Middle frontal gyrus (tissue), 1 donor: ENCODE measurements at regions not wholly inside any gene's neighbourhood (a gene's known extent, or its start where the extent isn't known, plus 50 kb on each side); places are given as distances from the start of the nearest gene placed in this dataset.

Experiments
- DNase-seq: peaks from one replicate; pipeline ENCODE4 v3.0.0-alpha.2; 2015; ENCODE audit warnings: low spot score; ENCODE audit errors: extremely low spot score

DNA sequence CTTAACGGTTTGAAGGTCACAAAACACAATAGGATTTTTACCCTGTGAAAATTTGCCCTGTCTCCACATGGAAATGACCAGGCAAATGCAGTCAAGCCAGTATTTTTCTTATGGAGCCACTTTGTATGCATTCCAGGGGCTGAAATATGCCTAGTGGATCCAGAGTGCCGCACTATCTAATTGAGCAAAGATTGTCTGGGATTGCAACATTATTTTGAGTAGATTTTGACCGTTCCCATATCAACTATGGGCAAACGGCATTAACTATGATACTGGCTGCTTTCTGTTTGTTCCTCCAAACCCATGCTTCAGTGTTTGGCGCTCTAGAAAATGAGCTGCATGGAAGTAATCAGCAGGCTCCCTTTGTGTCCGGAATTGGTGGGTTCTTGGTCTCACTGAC is 223.0 kb downstream of the BTG1 start:
- DNase-seq = no peak

DNA sequence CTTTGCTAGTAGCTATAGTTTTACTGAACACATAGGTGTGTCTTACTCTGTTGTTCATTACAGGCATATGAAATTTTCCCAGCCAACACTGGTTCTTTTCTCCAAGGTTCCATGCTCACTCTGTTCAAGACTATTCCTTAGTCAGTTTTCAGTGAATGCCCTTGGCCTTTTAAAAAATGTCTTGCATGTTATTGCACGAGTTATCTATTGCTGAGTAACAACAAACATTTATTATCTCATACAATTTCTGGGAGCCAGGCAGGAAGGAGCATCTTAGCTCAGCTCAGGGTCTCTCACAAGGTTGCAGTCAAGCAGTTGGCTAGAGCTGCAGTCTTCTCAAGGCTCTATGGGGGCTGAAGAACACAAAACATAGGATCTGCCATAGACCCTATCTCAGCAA is 223.5 kb downstream of the BTG1 start:
- no peak for DNase-seq

DNA sequence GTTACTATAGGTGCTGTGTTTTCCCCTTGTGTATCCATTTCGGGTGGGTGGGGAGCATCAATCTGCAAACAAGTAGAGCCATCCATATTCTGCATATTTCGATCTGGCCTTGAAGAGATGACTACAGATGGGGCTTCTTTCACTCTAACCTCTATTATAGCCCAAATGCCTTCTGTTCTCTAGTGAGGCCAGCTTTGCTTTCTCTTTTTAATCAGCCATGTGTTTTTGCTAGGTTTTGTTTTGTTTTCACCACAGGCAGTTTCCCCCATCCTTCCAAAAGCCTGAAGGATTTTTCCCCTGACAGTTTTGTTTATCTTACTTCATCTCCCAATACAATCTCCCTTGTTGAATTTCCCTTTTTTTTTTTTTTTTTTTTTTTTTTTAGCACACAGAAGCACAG is 224.1 kb downstream of the BTG1 start:
- DNase-seq = no peak

DNA sequence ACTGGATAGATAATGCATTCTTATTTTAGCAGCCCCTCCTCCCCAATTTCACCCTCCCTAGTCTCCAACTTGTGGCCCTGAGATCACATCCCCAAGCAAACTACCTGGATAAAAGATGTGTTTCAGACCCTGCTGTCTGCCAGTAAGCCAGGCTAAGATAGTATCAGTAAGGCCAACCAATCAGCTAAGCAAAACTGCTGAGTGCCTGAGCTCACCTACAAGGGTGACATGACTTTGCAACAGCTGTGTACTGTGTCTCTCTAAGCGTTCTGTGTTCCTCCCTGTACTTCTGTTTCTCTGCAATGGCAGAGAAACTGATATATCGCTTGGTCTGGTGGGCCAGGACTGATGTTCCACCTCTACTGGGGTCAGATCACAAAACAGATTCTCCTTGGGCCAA is 224.9 kb downstream of the BTG1 start:
- DNase-seq = no peak

DNA sequence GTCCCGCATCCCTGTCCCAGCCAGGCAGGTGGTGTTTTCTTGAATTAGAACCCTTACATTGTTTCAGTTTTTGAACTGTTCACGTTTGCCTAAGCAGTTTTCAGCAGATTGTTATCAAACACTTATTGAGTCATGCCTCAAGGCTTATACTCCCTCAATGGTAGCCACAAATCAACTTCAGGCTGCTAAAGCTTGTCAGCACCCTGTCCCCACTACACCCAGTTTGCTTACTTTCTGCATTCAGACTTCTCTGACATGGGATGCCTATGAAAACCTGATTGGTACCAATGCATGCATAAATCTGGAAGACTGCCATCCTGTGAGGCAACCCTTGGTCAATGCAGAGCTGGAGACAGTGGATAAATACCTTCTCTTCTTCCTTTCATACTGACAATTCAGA is 225.4 kb downstream of the BTG1 start:
- DNase-seq = no peak

DNA sequence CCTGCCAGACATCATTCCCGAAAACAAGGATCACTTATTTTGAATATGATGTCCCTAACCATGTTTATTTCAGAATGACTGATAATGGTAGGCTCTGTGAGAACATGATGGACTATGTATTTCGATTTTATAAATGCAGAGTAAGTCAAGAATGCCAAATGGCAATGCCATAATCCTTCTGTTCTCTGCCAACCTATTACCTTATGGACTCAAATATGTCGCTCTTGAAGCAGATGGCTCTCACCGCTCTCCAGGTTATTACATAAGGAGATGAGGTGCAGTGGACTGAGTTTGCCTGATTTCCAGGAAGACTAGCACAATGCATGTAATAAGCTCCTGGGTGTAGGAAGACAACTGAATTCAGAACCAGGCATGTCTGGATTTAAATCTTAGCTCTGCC is 227.2 kb downstream of the BTG1 start:
- no peak for DNase-seq

DNA sequence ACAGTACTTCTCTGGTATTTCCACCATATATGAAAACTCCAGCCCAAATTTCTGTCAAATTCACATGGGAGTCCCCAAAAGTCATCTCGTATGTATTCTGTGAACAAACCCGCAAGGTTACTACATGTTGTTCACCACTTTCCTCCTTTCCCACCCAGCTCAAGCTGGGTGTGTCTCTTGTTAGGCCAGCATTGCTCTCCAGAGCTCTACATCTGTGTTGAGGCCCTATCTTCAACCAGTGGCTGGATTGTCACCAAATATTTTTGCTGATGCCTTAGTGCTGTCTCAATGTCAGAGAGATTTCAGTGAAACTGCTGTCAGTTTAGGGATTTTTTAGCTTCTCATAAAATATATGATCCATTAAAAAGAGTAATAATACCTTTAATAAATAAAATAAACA is 230.9 kb downstream of the BTG1 start:
- no peak for DNase-seq

DNA sequence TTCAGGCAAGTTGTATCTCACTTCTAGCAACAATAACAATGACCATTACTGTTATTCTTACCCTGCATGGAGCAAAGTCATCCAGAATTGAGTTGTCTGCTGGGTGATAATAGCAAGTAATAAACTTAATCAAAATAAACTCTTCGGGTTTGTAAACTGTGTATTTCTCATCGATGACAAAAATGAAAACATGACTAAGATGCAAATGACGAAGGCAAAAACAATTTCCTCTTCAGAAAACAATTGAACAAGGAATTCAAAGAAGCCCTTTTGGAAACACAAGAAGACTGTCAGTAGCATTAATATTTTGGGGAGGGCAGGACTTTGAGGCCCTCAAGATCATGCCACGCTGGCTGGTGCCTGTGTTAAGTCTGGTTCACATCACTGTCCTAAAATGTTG is 232.0 kb downstream of the BTG1 start:
- no peak for DNase-seq

DNA sequence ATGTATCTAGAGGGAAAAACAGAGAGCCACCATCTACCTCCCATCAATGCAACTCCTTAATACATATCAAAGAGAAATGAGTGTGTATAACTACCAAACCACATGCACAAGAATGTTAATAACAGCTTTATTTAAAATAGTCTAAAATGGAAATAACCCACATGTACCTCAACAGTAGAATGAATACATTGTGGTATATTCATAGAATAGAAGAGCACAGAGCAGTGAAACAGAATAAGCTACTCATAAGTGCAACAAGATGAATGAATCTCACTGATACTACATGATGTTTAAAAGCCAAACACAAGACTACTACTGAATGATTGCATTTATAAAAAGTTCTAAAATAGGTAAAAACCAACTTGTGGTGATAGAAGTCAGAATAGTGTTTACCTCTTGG is 232.5 kb downstream of the BTG1 start:
- DNase-seq = no peak

DNA sequence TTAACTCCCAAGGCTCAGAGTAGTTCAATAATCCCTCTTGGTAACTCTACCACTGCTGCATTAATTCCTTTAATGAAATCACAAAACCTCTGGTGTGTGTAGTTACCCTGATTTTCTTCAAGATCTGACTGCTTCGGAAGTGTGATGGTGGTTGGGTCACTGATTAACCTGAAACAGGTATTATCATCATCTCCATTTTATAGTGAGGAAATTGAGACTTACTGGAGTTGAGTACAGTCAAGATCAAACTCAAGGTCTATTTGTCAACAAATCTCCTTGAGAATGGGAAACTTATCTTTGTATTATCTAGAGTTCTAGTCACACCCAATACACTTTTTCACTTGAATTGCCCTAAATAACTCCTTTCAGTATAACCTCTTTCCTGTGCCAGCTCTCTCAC is 233.5 kb downstream of the BTG1 start:
- DNase-seq = no peak

DNA sequence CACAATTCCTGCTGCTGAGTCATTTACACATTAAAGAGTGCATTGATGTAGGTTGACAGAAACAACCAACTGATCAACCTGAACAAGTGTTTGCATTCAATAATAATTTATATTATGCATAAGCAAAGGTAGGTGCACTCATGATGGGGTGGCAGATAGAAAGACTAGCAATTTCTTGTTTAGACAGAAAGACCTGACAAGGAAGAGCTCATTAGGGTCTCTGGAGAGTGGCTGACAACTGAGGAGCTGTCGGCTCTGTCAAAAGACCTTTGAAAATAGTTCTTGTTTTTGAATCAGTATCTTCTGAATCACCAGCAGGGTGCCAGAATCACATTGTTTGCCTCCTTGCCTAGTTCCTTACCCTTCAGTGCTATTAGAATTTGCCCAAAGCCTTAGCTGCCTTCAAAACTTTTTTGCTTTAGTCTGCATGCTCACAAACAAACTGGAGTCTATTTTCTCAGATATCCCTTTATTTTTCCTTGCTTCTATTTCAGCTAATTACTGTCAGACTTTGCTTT is 234.7 kb downstream of the BTG1 start:
- no peak for DNase-seq

DNA sequence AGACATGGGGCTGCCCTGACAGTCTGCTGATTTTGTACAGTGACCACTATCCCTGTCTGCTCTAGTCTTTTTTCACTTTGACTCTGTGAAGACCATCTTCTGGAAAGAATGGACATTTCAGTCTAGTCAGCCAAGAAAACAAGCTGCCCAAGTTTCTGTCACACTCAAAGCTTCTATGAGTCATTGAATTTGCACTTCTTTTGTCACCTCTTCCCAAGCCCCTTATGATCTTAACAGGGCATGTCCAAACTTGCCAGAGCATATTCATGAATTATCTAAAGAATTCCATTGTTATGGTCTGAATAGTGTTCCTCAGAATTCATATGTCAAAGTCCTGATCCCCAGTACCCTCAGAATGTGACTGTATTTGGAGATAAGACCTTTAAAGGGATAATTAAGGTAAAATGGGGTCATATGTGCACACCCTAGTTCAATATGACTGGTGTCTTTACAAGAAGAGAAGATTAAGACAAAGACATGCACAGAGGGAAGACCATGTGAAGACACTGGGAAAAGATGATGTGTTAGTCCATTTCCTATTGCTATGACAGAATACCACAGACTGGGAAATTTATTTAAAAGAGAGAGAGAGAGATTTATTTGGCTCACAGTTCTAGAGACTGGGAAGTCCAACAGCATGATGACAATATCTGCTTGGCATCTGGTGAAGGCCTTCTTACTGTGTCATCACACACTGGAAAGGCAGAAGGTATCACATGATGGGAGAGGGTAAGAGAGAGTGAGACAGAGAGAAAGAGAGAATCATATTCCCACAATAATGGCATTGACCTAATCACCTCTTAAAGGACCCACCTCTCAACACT is 242.6 kb downstream of the BTG1 start:
- no peak for DNase-seq

DNA sequence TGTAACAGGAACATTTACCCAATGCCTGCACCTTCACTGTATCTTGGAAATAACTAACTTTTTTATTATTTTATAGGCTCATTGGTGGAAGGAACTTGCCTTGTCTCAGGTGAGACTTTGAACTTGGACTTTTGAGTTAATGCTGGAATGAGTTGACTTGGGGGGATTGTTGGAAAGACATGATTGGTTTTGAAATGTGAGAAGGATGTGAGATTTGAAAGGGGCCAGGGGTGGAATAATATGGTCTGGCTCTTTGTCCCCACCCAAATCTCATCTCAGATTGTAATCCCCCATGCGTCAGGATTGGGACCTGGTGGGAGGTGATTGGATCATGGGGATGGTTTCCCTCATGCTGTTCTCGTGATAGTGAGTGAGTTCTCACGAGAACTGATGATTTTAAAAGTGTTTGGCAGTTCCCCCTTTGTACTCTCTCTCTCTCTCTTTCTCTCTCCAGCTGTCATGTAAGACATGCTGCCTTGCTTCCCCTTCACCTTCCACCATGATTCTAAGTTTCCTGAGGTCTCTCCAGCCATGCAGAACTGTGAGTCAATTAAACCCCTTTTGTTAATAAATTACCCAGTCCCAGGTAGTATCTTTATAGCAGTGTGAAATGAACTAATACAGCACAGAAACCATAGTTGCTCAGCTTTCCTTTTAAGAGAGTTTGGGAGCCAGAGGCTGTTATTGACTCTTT is 244.1 kb downstream of the BTG1 start:
- DNase-seq = no peak

DNA sequence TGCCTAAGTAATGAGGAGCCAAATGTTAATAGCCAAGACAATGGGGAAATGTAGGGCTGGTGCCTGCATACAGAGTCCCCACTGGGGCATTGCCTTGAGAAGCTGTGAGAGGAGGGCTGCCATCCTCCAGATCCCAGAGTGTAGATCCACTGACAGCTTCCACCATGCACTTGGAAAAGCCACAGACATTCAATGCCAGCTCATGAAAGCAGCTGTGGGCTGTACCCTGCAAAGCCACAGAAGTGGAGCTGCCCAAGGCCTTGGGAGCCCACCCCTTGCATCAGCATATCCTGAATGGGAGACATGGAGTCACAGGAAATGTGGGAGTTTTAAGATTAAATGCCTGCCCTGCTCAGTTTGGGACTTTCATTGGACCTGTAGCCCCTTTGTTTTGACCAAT is 244.7 kb downstream of the BTG1 start:
- DNase-seq = no peak

DNA sequence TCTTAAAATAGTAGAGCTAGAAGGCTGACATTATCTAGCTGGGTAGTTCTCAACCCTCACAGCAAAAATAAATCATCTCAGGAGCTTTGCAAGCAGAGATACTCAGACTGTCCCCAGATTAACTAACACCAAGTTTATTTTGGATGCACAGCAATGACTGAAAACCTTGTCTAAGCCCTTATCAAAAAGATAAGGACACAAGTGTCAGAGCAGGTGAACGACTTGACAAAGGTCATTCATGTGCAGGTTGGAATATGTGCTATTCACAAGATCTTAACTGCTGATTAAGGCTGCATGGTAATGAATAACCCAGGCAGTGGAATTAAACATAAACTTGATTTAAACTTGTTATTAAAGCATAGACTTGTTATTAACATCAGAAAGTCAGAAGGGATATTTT is 246.6 kb downstream of the BTG1 start:
- no peak for DNase-seq

DNA sequence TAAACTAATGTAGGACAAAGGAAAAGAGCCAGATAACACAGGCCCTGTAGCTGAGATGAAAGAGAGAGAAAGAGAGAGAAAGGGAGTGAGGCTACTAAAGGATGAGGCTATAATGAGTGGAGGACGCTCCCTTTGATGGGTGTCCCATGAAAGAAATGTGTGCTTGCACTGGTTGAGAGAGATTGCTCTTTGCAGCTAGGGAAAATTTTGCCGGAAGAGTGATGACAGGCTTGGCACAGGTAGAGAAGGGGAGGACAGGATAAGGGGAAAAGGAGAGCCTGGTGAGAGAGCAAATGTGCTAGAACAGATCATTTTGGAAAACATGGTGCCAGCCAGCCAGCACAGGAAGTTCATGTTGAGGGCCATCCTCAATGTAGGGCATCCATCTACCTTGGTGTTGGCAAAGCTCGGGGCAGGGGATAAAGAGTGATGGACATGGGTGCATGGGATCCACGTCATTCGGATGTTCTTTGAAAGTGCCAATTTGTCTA is 248.6 kb downstream of the BTG1 start:
- DNase-seq = no peak

DNA sequence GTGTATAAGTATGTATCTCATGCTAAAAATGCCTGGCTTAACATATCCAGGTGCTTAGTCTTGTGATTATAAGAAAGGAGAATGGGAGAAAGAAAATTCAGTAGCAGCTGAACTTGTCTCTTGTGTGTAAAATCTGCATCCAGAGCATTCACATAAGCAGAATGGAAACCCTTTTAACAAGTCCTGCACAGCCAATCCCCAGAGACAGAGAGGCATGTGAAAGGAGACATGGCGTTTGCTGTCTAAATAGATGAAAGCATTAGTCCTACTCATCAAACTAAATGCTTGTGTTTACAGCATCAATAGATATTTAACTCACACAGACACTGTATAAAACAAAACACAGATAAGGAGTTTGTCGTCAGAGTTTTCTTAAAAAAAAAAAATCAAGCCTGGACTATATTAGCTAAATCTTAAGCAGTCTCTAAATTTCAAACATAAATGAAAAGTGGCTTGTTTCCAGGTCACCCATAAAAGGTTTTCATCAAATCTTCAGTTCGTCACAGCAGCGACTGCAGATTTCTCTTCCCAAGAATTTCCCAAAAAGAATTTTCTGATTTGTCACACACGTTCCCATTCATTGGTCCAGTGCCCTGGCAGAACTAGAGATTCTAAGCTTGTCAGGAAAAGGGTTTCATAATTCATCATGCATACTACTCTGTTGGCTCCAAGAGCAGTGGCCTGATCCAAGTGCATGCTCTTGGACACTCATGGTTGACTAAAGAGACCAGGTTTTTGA is 249.2 kb downstream of the BTG1 start:
- no peak for DNase-seq

DNA sequence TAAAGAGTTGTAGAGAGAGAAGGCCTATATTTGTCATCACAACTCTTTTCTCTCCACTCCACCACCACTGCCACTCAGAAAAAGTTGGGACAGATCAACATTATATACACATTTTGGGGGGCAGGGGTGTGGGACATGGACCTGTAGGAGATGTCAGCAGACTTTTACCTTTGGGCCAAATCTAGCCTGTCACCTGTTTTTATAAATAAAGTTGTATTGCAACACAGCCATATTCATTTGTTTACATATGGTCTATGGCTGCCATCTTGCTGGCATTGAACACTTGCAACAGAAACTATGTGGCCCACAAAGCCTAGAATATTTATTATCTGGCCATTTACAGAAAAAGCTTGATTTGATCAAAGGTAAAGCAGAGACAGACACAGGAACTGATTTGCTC is 250.7 kb downstream of the BTG1 start:
- DNase-seq = no peak

DNA sequence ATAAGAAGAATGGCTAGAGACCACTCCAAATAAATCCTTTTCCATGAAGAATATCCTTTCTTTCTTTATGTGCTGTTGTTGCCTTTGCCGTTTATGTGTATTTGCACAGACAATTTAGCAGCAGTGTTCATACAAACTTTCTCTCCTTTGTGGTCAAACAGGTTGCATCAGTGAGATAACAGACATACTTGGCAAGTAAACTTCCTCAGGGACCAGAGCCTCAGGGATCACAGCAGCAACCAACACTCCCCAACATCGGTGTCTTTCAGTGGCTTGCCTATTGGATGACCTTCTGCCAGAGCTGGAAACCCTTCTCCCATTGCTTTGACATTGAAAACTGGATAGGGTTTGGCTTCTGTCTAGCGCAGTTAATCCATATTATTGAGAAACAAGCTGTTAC is 252.2 kb downstream of the BTG1 start:
- no peak for DNase-seq

DNA sequence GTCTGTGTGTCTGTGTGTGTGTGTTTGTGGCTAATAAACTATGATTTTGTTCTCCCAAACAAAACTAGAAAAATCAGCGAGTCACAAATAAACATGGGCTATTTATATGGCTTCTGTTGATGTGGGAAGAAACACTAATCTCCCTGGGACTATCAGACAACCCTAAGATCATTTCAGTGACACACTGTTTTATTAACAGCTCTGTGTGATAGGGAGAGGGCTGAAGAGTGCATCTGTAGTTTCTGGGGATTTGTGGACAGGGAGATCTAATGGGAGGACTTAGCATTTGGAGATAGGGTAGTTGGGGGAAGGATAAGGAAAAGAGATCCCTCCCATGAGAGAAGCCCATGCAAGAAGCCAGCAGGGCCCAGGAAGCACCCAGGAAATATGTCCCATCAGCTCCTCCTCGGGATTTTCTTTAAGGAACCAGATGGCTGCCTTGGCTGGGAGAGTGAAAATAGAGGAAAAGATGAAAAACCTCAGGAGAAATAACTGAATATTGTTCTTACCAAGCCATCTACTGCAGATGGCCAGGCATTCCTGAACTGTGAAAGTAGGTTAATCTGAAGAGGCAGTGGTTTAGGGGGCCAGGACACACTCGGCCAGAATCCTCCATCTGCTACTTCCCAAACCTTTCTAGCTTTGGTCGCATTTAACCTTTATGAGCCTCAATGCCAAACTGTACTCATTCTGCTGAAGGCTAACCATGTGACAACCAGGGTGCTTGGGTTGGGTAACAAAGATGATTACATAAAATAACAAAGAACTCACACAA is 253.4 kb downstream of the BTG1 start:
- DNase-seq = no peak

DNA sequence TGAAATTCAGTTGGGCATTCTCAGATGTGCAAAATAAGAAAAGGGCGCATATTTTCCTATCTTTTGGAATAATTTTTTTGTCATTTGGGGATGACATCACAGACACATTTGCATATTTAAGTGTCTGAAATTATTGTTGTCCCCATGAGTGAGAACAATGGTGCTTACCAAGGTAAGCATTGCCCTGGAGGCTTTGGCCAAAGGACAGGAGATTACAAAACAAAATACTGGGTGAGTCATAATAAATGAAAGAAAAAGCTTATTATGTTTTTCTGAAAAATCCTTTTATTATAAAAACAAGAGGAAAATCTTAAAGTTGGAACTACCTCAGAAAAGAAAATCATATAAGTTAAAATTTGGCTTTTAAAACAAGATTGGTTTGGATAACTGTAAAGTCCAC is 254.9 kb downstream of the BTG1 start:
- DNase-seq = no peak
